ENCODE measurements at regions not wholly inside any gene's neighbourhood (a gene's known extent, or its start where the extent isn't known, plus 50 kb on each side); places are given as distances from the start of the nearest gene placed in this dataset.

DNA sequence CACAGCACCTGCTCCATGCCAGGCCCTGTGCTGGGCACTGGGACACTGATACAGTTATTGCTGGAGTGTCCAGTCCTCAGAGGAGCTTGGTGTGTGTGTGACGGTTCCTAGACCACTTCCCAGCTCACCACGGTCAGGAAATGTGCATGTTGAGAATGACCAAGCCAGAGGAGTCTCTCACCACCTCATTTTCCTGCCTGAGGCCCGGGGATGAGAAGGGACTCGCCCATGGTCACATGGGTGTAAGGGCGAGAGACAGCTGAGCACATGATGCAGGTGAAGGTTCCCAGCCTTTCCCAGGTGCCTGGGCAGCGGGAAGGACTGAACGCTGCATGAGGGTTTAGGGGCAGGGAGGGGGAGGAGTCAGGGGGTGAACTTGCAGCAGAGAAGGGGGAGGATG is 180.9 kb upstream of the TLE3 start:
- Histone ChIP-seq H3K4me2 (ENCODE audit: low read length) (no peak overlapping the region), H2AFZ (ENCODE audit: low read depth, low read length) (no peak overlapping the region), H3K27me3 (ENCODE audit: insufficient read depth, low read depth, low read length) (no peaks in the 10 kb centered on the region), H3K27ac (ENCODE audit: low read length) (no peak overlapping the region), H3F3A (ENCODE audit: insufficient read depth, low read length, poor library complexity, severe bottlenecking) (no peaks in the 10 kb centered on the region), H4K20me1 (ENCODE audit: insufficient read depth) (no peaks in the 10 kb centered on the region), H3K36me3 (ENCODE audit: insufficient read depth, low read length) (no peaks in the 10 kb centered on the region), H3K79me2 (replicated peaks; ENCODE audit: insufficient read depth, low read length) (no peaks in the 10 kb centered on the region), H3K9me3 (ENCODE audit: low read length) (no peaks in the 10 kb centered on the region), H3K4me3 (ENCODE audit: low read length) (no peak overlapping the region), H3K9me2 (ENCODE audit: insufficient read depth, low read length) (no peaks in the 10 kb centered on the region), H3K9ac (ENCODE audit: low read length) (no peak overlapping the region)
- TF ChIP-seq EP300 (conservative IDR thresholded peaks at IDR 0.05; ENCODE audit: poor library complexity, severe bottlenecking) (no peak), SMC3 (conservative IDR thresholded peaks at IDR 0.05; ENCODE audit: poor library complexity) (no peak), EZH2 (IDR thresholded peaks at IDR 0.05; ENCODE audit: borderline replicate concordance, insufficient read depth, low read length, poor library complexity, severe bottlenecking) (no peak), MXI1 (conservative IDR thresholded peaks at IDR 0.05; ENCODE audit: poor library complexity, severe bottlenecking) (no peak), RAD21 (conservative IDR thresholded peaks at IDR 0.05) (no peak), TAF1 (IDR thresholded peaks at IDR 0.05; ENCODE audit: low read depth) (no peak)
- TF ChIP-seq, protein P1, sequence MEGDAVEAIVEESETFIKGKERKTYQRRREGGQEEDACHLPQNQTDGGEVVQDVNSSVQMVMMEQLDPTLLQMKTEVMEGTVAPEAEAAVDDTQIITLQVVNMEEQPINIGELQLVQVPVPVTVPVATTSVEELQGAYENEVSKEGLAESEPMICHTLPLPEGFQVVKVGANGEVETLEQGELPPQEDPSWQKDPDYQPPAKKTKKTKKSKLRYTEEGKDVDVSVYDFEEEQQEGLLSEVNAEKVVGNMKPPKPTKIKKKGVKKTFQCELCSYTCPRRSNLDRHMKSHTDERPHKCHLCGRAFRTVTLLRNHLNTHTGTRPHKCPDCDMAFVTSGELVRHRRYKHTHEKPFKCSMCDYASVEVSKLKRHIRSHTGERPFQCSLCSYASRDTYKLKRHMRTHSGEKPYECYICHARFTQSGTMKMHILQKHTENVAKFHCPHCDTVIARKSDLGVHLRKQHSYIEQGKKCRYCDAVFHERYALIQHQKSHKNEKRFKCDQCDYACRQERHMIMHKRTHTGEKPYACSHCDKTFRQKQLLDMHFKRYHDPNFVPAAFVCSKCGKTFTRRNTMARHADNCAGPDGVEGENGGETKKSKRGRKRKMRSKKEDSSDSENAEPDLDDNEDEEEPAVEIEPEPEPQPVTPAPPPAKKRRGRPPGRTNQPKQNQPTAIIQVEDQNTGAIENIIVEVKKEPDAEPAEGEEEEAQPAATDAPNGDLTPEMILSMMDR (IDR thresholded peaks at IDR 0.05; ENCODE audit: poor library complexity, severe bottlenecking), result no peak

DNA sequence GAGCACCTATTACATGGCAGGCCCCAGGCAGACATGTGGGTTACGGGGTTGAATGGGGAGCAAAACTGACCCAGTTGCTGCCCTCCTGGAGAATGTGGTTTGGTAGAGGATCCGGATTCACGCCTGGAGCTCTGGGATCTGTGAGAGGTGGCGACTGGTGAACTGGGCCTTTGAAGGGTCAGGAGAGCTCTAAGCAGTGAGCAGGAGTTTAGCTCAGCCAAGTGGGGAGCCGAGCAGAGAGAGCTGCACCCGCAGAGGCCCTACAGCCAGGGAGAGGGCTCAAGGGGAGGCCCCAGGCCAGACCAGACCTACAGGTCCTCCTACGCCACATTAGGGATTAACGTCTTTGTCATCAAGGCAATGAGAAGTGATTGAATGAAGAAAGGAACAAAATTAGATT is 179.8 kb upstream of the TLE3 start:
- no peaks in the 10 kb centered on the region for H3K9me2 ChIP-seq (ENCODE audit: insufficient read depth, low read length)
- H3K27ac ChIP-seq (ENCODE audit: low read length), result no peak overlapping the region
- no peak overlapping the region for H2AFZ ChIP-seq (ENCODE audit: low read depth, low read length)
- no peak overlapping the region for H3K4me3 ChIP-seq (ENCODE audit: low read length)
- no peaks in the 10 kb centered on the region for H3K79me2 ChIP-seq (replicated peaks; ENCODE audit: insufficient read depth, low read length)
- H3K4me2 ChIP-seq (ENCODE audit: low read length), result no peak overlapping the region
- no peaks in the 10 kb centered on the region for H4K20me1 ChIP-seq (ENCODE audit: insufficient read depth)
- no peaks in the 10 kb centered on the region for H3K27me3 ChIP-seq (ENCODE audit: insufficient read depth, low read depth, low read length)
- H3K9me3 ChIP-seq (ENCODE audit: low read length), result no peaks in the 10 kb centered on the region
- H3F3A ChIP-seq (ENCODE audit: insufficient read depth, low read length, poor library complexity, severe bottlenecking), result no peaks in the 10 kb centered on the region
- TF ChIP-seq POLR2AphosphoS5 (IDR thresholded peaks at IDR 0.05), result no peak
- no peak for TF ChIP-seq TAF1 (IDR thresholded peaks at IDR 0.05; ENCODE audit: low read depth)
- TF ChIP-seq RAD21 (conservative IDR thresholded peaks at IDR 0.05), result no peak
- TF ChIP-seq, protein P2, sequence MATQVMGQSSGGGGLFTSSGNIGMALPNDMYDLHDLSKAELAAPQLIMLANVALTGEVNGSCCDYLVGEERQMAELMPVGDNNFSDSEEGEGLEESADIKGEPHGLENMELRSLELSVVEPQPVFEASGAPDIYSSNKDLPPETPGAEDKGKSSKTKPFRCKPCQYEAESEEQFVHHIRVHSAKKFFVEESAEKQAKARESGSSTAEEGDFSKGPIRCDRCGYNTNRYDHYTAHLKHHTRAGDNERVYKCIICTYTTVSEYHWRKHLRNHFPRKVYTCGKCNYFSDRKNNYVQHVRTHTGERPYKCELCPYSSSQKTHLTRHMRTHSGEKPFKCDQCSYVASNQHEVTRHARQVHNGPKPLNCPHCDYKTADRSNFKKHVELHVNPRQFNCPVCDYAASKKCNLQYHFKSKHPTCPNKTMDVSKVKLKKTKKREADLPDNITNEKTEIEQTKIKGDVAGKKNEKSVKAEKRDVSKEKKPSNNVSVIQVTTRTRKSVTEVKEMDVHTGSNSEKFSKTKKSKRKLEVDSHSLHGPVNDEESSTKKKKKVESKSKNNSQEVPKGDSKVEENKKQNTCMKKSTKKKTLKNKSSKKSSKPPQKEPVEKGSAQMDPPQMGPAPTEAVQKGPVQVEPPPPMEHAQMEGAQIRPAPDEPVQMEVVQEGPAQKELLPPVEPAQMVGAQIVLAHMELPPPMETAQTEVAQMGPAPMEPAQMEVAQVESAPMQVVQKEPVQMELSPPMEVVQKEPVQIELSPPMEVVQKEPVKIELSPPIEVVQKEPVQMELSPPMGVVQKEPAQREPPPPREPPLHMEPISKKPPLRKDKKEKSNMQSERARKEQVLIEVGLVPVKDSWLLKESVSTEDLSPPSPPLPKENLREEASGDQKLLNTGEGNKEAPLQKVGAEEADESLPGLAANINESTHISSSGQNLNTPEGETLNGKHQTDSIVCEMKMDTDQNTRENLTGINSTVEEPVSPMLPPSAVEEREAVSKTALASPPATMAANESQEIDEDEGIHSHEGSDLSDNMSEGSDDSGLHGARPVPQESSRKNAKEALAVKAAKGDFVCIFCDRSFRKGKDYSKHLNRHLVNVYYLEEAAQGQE (IDR thresholded peaks at IDR 0.05; ENCODE audit: borderline replicate concordance), result no peak
- no peak for TF ChIP-seq EZH2 (IDR thresholded peaks at IDR 0.05; ENCODE audit: borderline replicate concordance, insufficient read depth, low read length, poor library complexity, severe bottlenecking)
- no peak for TF ChIP-seq EP300 (conservative IDR thresholded peaks at IDR 0.05; ENCODE audit: poor library complexity, severe bottlenecking)
- TF ChIP-seq SMC3 (conservative IDR thresholded peaks at IDR 0.05; ENCODE audit: poor library complexity), result no peak
- TF ChIP-seq MXI1 (conservative IDR thresholded peaks at IDR 0.05; ENCODE audit: poor library complexity, severe bottlenecking), result no peak
- TF ChIP-seq, protein P1 (IDR thresholded peaks at IDR 0.05; ENCODE audit: poor library complexity, severe bottlenecking), result no peak
- no peak overlapping the region for H3K9ac ChIP-seq (ENCODE audit: low read length)
- H3K36me3 ChIP-seq (ENCODE audit: insufficient read depth, low read length), result no peaks in the 10 kb centered on the region

Data from neural cell (in vitro differentiated cells).